HuH-7.5 (cell line): ENCODE measurements at regions not wholly inside any gene's neighbourhood (a gene's known extent, or its start where the extent isn't known, plus 50 kb on each side); places are given as distances from the start of the nearest gene placed in this dataset.

Source experiments
- DNase-seq: peaks from one replicate; pipeline ENCODE4 v3.0.0; 2011; ENCODE audit warnings: low spot score

DNA sequence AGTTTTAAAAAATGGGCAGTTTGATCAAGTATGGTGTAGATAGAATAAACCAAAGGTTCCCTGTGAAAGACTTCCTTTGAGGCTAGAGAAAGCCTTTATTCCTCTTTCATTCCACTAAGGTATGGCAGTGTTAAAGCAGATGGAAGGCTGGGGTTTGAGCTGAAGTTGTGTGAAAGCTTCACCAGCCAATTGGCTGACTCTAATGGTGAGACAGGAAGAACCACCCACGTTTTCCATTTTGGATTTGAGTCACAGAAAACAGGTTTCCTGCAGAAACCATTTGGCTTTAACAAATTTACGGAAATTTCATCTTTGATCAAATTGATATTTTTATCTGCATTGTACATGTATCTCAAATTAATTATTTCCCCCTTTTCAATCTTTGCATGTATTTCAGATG is 455.0 kb downstream of the PCNX1 start:
- no peak for DNase-seq

- DNase-seq: no peak
Observed at GRCh38 chr14:71362920-71363584, 455.8 kb downstream of the PCNX1 start.

- DNase-seq: no peak
Observed at GRCh38 chr14:71363946-71364925, 457.0 kb downstream of the PCNX1 start.

DNA sequence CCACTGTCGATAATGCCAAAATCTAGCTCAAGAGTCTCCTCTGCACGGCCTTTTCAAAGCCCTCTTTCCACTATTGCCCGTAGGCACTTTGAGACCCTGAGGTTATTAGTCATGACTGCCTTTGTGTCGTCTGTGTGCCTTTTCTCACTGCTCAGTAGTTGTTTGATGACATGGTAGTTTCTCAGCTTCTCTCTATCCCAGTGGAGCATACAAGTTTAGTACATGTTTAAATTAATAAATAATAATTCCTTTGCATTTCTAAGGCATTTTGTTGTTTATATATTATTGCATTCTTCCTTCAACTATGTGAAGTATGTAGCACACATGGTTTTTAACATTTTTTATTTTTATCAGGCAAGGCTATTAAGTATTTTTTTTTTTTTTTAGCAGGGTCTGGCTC is 458.1 kb downstream of the PCNX1 start:
- no peak for DNase-seq

GRCh38 chr14:71366861-71367260 is 459.6 kb downstream of the PCNX1 start:
- DNase-seq: no peak

- DNase-seq: no peak
Observed at GRCh38 chr14:71371711-71372396, 464.6 kb downstream of the PCNX1 start.

- DNase-seq: peak; percentile 15
Observed at GRCh38 chr14:71372411-71372838, 465.2 kb downstream of the PCNX1 start.

- DNase-seq: no peak
Observed at GRCh38 chr14:71373773-71374172, 466.5 kb downstream of the PCNX1 start.

- DNase-seq: no peak
Observed at GRCh38 chr14:71374989-71375388, 467.7 kb downstream of the PCNX1 start.

DNA sequence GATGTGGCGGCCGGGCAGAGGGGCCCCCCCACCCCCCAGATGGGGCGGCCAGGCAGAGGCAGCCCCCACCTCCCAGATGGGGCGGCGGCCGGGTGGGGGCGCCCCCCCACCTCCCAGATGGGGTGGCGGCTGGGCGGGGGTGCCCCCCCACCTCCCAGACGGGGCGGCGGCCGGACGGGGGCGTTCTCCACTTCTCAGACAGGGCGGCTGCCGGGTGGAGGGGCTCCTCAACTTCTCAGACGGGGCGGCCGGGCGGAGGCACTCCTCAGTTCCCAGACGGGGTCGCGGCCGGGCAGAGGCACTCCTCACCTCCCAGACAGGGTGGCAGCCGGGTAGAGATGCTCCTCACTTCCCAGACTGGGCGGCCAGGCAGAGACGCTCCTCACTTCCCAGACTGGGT is 469.8 kb downstream of the PCNX1 start:
- no peak for DNase-seq

GRCh38 chr14:71380271-71380670 is 473.0 kb downstream of the PCNX1 start:
- DNase-seq: no peak

- DNase-seq: no peak
Observed at GRCh38 chr14:71381814-71382213, 474.6 kb downstream of the PCNX1 start.

- no peak for DNase-seq
Observed at GRCh38 chr14:71382315-71382714, 475.1 kb downstream of the PCNX1 start.

- no peak for DNase-seq
Observed at GRCh38 chr14:71383510-71383909, 476.3 kb downstream of the PCNX1 start.

- no peak for DNase-seq
Observed at GRCh38 chr14:71384007-71384845, 477.0 kb downstream of the PCNX1 start.

GRCh38 chr14:71387753-71388152 is 480.5 kb downstream of the PCNX1 start:
- DNase-seq: no peak

DNA sequence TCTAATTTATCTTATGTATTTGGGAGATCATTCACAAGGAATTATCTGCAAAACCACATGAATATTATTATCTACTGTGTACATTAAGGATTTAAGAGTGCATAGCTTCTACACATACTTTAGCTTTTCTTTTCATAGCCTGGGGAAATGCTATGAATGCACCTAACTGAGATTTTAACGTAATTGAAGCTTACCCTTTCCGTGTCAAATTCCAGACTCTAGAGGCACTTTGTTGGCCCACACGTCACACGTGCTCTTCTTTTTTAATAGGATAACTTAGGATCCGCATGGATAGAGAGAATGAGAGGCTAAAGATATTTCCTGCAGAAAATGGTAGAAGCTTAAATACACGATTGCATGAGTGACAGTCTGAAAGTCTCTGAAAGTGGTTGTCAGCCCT is 481.1 kb downstream of the PCNX1 start:
- no peak for DNase-seq

DNA sequence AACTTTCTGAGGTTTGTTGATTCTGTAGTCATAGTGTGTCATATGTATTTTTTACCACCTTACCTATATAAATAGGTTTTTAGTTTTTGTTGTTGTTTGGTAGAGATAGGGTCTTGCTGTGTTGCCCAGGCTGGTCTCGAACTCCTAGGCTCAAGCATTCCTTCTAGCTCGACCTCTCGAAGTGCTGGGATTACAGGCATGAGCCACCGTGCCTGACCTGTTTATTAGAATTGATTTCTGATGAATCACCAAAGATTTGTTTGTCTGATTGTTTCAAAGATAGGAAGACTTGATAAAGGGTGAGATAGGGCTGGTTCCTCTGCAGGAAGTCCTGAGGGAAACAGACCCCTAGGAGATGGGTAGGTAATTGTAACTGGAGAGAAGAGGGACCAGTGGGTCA is 481.6 kb downstream of the PCNX1 start:
- no peak for DNase-seq

GRCh38 chr14:71394386-71394785 is 487.1 kb downstream of the PCNX1 start:
- no peak for DNase-seq

DNA sequence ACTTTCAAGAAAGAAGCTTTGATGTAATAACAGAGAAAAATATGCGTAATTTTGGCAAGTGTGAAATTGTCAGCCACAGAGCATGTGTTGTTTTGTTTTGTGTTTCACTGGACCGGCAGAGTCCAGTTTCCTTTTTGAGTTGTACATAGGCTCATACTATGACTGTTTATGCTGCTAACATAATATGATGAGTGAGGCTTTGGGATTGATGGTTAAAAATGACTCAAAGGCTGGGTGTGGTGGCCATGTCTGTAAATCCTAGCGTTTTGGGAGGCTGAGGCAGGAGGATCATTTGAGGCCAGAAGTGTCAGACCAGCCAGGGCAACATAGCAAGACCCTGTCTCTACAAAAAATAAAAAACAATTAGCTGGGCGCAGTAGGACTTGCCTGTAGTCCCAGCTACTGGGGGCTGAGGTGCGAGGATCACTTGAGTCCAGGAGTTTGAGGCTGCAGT is 487.9 kb downstream of the PCNX1 start:
- DNase-seq: no peak

- no peak for DNase-seq
Observed at GRCh38 chr14:71395636-71396035, 488.4 kb downstream of the PCNX1 start.
